Glomerular endothelial cell (primary cell): ENCODE measurements at regions not wholly inside any gene's neighbourhood (a gene's known extent, or its start where the extent isn't known, plus 50 kb on each side); places are given as distances from the start of the nearest gene placed in this dataset.
A peak's percentile ranks its signal among the peaks of the same experiment; 100 is the strongest.

Experiments
- DNase-seq: peaks from one replicate; pipeline ENCODE4 v3.0.0-alpha.2; 2011; ENCODE audit warnings: low read depth, low spot score; ENCODE audit errors: extremely low read depth

GRCh38 chr3:31274326-31275024, 258.2 kb upstream of the STT3B start:
- no peak for DNase-seq

GRCh38 chr3:31275038-31275572, 257.6 kb upstream of the STT3B start:
- no peak for DNase-seq

- DNase-seq = no peak
Measured at GRCh38 chr3:31275583-31275982, 257.1 kb upstream of the STT3B start.

- DNase-seq = peak; percentile 80
Measured at GRCh38 chr3:31277582-31277981, 255.1 kb upstream of the STT3B start.

- no peak for DNase-seq
Measured at GRCh38 chr3:31278532-31278931, 254.2 kb upstream of the STT3B start.

- DNase-seq = no peak
Measured at GRCh38 chr3:31284776-31285175, 247.9 kb upstream of the STT3B start.

- DNase-seq = no peak
Measured at GRCh38 chr3:31285833-31286486, 246.8 kb upstream of the STT3B start.

- no peak for DNase-seq
Measured at GRCh38 chr3:31288224-31288623, 244.5 kb upstream of the STT3B start.

GRCh38 chr3:31288641-31289100, 244.1 kb upstream of the STT3B start:
- DNase-seq = no peak

GRCh38 chr3:31289584-31289983, 243.1 kb upstream of the STT3B start:
- DNase-seq = no peak

- no peak for DNase-seq
Measured at GRCh38 chr3:31290046-31290445, 242.7 kb upstream of the STT3B start.

- DNase-seq = no peak
Measured at GRCh38 chr3:31291818-31292217, 240.9 kb upstream of the STT3B start.

GRCh38 chr3:31294430-31295149, 238.1 kb upstream of the STT3B start:
- DNase-seq = no peak

- DNase-seq = no peak
Measured at GRCh38 chr3:31295150-31295765, 237.5 kb upstream of the STT3B start.

- no peak for DNase-seq
Measured at GRCh38 chr3:31297726-31298298, 234.9 kb upstream of the STT3B start.

- DNase-seq = no peak
Measured at GRCh38 chr3:31300456-31301443, 232.0 kb upstream of the STT3B start.

GRCh38 chr3:31302343-31302742, 230.4 kb upstream of the STT3B start:
- DNase-seq = no peak

GRCh38 chr3:31305340-31305739, 227.4 kb upstream of the STT3B start:
- DNase-seq = no peak

GRCh38 chr3:31307131-31307785, 225.5 kb upstream of the STT3B start:
- no peak for DNase-seq
